ENCODE measurements at regions not wholly inside any gene's neighbourhood (a gene's known extent, or its start where the extent isn't known, plus 50 kb on each side); places are given as distances from the start of the nearest gene placed in this dataset.
A peak's percentile ranks its signal among the peaks of the same experiment; 100 is the strongest.

DNA sequence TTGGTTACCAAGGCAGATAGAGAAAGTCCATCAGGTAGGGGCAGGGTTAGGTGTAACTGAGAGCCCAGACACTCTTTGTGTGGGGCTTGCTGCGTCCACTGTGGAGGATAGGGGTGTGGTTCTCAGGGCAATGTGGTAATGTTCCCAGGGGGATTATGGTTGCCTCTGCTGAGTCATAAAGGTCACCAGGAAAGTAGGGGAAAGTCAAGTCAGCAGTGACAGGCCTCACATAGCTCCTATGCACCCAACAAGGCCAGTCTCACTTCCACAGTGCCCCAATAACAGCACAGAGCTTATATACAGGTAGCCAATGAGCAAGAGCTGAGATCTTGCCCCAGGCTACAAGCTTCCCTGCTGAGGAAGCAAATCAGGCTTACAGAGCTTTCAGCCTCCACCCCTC, 1438.0 kb upstream of the ZEB2 start:
- ChIA-PET POLR2A (no interaction called here), CTCF (no interaction called here)
- Mint-ChIP-seq H3K9me3 (ENCODE audit: unreplicated experiment) (peaks cover 31% of the 10 kb centered on the region), H3K27me3 (ENCODE audit: insufficient read depth, unreplicated experiment) (no peaks in the 10 kb centered on the region), H3K36me3 (ENCODE audit: insufficient read depth, unreplicated experiment) (peaks cover 6% of the 10 kb centered on the region), H3K4me1 (ENCODE audit: insufficient read depth, unreplicated experiment) (no peaks in the 10 kb centered on the region), H3K4me3 (ENCODE audit: unreplicated experiment) (no peak overlapping the region), H3K27ac (ENCODE audit: low read depth, unreplicated experiment) (no peak overlapping the region)
- intact Hi-C loops (cut with micrococcal nuclease), result no loop called here
- TF ChIP-seq, protein P1, sequence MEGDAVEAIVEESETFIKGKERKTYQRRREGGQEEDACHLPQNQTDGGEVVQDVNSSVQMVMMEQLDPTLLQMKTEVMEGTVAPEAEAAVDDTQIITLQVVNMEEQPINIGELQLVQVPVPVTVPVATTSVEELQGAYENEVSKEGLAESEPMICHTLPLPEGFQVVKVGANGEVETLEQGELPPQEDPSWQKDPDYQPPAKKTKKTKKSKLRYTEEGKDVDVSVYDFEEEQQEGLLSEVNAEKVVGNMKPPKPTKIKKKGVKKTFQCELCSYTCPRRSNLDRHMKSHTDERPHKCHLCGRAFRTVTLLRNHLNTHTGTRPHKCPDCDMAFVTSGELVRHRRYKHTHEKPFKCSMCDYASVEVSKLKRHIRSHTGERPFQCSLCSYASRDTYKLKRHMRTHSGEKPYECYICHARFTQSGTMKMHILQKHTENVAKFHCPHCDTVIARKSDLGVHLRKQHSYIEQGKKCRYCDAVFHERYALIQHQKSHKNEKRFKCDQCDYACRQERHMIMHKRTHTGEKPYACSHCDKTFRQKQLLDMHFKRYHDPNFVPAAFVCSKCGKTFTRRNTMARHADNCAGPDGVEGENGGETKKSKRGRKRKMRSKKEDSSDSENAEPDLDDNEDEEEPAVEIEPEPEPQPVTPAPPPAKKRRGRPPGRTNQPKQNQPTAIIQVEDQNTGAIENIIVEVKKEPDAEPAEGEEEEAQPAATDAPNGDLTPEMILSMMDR (IDR thresholded peaks at IDR 0.05; ENCODE audit: unreplicated experiment), result no peak
- BruUV-seq (replicated peaks), result no TSS peak
- peak; percentile 34 for DNase-seq (ENCODE audit: unreplicated experiment)

DNA sequence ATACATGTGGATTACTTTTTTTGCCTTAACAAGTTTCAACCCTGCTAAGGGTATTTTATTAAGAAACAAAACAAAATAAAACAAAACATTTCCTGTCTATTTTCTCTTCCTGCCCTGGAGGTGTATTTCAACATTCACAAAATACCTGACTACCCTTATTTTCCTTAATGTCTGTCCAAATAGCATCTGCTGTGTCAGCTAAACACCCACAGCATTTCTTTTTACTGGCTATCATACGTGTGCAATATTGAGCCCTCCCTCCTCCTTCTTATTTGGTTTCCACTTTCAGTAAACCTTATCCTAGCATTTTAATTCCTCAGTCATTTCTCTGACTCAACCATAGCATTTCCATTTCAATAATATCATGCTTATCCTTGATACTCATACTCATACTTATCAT, 1420.0 kb upstream of the ZEB2 start:
- H3K9me3 Mint-ChIP-seq (ENCODE audit: unreplicated experiment), result no peaks in the 10 kb centered on the region
- ChIA-PET POLR2A (interaction anchor here (0.7 kb wide), 1 partner anchor 1648 kb away, joined by 3 read pairs; no protein-coding TSS in a partner anchor), CTCF (no interaction called here)
- no peaks in the 10 kb centered on the region for H3K27me3 Mint-ChIP-seq (ENCODE audit: insufficient read depth, unreplicated experiment)
- H3K4me1 Mint-ChIP-seq (ENCODE audit: insufficient read depth, unreplicated experiment), result peaks cover 7% of the 10 kb centered on the region
- H3K4me3 Mint-ChIP-seq (ENCODE audit: unreplicated experiment), result peak overlapping the region; percentile 24
- no peak overlapping the region for H3K27ac Mint-ChIP-seq (ENCODE audit: low read depth, unreplicated experiment)
- peak; percentile 71 for DNase-seq (ENCODE audit: unreplicated experiment)
- TF ChIP-seq, protein P1 (IDR thresholded peaks at IDR 0.05; ENCODE audit: unreplicated experiment), result no peak
- no peaks in the 10 kb centered on the region for H3K36me3 Mint-ChIP-seq (ENCODE audit: insufficient read depth, unreplicated experiment)
- intact Hi-C loops (cut with micrococcal nuclease), result no loop called here
- no TSS peak for BruUV-seq (replicated peaks)

DNA sequence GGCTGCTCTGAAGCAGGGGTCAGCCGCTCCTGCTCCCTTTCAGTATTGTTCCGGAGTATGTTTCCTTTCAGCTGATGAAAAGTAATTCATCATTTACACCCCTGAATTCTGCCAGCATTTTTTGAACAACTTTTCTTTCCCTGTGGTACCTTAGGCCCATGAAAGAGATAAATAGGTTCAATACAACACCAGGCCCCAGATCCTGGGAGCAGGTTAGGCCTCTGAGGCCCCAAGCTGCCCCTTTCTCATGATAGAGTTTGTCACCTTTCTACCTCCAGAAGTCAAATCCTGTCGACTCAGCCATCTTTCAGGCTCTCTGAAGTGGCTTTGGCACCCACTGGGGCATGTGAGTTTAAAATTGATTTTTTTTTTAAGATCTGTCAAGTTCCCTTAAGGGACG, 1415.1 kb upstream of the ZEB2 start:
- peaks cover 3% of the 10 kb centered on the region for H3K4me1 Mint-ChIP-seq (ENCODE audit: insufficient read depth, unreplicated experiment)
- no peaks in the 10 kb centered on the region for H3K27me3 Mint-ChIP-seq (ENCODE audit: insufficient read depth, unreplicated experiment)
- no peak overlapping the region for H3K4me3 Mint-ChIP-seq (ENCODE audit: unreplicated experiment)
- no TSS peak for BruUV-seq (replicated peaks)
- H3K9me3 Mint-ChIP-seq (ENCODE audit: unreplicated experiment), result no peaks in the 10 kb centered on the region
- DNase-seq (ENCODE audit: unreplicated experiment), result no peak
- ChIA-PET POLR2A (no interaction called here), CTCF (no interaction called here)
- TF ChIP-seq, protein P1 (IDR thresholded peaks at IDR 0.05; ENCODE audit: unreplicated experiment), result no peak
- H3K27ac Mint-ChIP-seq (ENCODE audit: low read depth, unreplicated experiment), result no peak overlapping the region
- H3K36me3 Mint-ChIP-seq (ENCODE audit: insufficient read depth, unreplicated experiment), result no peaks in the 10 kb centered on the region
- intact Hi-C loops (cut with micrococcal nuclease), result no loop called here

DNA sequence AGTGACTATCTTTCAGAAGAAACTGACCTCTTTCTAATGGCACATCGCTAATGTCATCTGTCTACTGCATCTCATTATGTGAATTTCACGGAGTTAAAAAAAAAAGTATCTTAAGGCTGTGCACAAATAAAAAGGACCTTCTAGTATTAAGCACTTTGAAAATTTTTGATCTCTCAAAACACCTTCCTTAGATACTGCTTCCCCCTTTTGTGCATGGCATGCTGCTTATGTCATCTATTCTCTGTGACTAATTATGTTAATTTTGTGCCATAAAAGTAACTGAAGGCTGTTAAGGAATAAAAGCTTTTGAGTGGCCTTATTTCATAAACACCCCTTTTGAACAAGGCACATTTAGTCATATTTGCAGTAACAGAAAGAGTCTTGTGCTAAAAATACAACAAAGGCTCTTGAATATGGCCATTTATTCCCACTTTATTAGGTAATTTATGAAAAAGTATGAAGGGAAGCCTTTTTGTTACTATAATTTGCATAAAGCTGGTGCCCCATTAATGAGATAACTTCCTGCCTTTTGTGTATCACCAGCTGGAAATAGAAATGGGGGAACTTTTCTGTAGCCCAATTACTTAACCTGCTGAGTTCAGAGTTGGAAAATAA, 1412.0 kb upstream of the ZEB2 start:
- no peaks in the 10 kb centered on the region for H3K4me1 Mint-ChIP-seq (ENCODE audit: insufficient read depth, unreplicated experiment)
- no peak overlapping the region for H3K4me3 Mint-ChIP-seq (ENCODE audit: unreplicated experiment)
- intact Hi-C loops (cut with micrococcal nuclease), result no loop called here
- H3K27ac Mint-ChIP-seq (ENCODE audit: low read depth, unreplicated experiment), result no peak overlapping the region
- no TSS peak for BruUV-seq (replicated peaks)
- ChIA-PET POLR2A (no interaction called here), CTCF (interaction anchor here (0.8 kb wide), 1 partner anchor 12 kb away, joined by 3 read pairs; no protein-coding TSS in a partner anchor)
- DNase-seq (ENCODE audit: unreplicated experiment), result no peak
- no peaks in the 10 kb centered on the region for H3K27me3 Mint-ChIP-seq (ENCODE audit: insufficient read depth, unreplicated experiment)
- no peaks in the 10 kb centered on the region for H3K36me3 Mint-ChIP-seq (ENCODE audit: insufficient read depth, unreplicated experiment)
- TF ChIP-seq, protein P1 (IDR thresholded peaks at IDR 0.05; ENCODE audit: unreplicated experiment), result no peak
- no peaks in the 10 kb centered on the region for H3K9me3 Mint-ChIP-seq (ENCODE audit: unreplicated experiment)

Measured in MCF 10A (cell line).